OCI-LY7 (cell line): ENCODE measurements at regions not wholly inside any gene's neighbourhood (a gene's known extent, or its start where the extent isn't known, plus 50 kb on each side); places are given as distances from the start of the nearest gene placed in this dataset.

Experiments
- BruUV-seq: library from RNA; stranded (reverse); fragments of 400-500 nt; replicated peaks from 2 replicates; lab custom pipeline; 2021; lab: Mats Ljungman, UMichigan
- CTCF ChIA-PET: fragments of 300-600 bp; sonication (Branson Sonifier 250); formaldehyde crosslinking; loops from one replicate; lab custom pipeline; 2022; ENCODE audit warnings: antibody characterized with exemption; ENCODE audit not compliant: unreplicated experiment; lab: Charles Lee
- POLR2A ChIA-PET: fragments of 300-600 bp; sonication (Branson Sonifier 250); formaldehyde crosslinking; loops from one replicate; lab custom pipeline; 2022; ENCODE audit warnings: antibody characterized with exemption; lab: Charles Lee
- DNase-seq: peaks from one replicate; pipeline ENCODE4 v3.0.0-alpha.2; 2015; ENCODE audit warnings: low spot score
- H2AFZ ChIP-seq: fragments of 200-600 bp; sonication (generic), shearing (Covaris generic); 2 replicates; pipeline ENCODE4 v1.6.1; 2014; ENCODE audit warnings: mild to moderate bottlenecking, antibody characterized with exemption, low read length, moderate library complexity
- H3K27ac ChIP-seq: fragments of 200-600 bp; sonication (generic); 2 replicates; pipeline ENCODE4 v1.5.1; 2014; ENCODE audit warnings: mixed run types, low read depth, mild to moderate bottlenecking, moderate library complexity, low read length, inconsistent platforms; ENCODE audit not compliant: poor library complexity, severe bottlenecking
- H3K36me3 ChIP-seq: fragments of 200-600 bp; sonication (generic); 2 replicates; pipeline ENCODE4 v1.6.1; 2014; ENCODE audit warnings: mild to moderate bottlenecking, antibody characterized with exemption, low read length, moderate library complexity, mixed read lengths; ENCODE audit not compliant: insufficient read depth
- H3K4me1 ChIP-seq: fragments of 200-600 bp; sonication (generic); 2 replicates; pipeline ENCODE4 v1.5.1; 2014; ENCODE audit warnings: mild to moderate bottlenecking, low read length; ENCODE audit not compliant: insufficient read depth, poor library complexity, severe bottlenecking
- H3K4me2 ChIP-seq: fragments of 200-600 bp; sonication (generic); 2 replicates; pipeline ENCODE4 v1.6.1; 2014; ENCODE audit warnings: mild to moderate bottlenecking, low read length
- H3K4me3 ChIP-seq: fragments of 200-600 bp; sonication (generic); 2 replicates; pipeline ENCODE4 v1.5.1; 2014; ENCODE audit warnings: mild to moderate bottlenecking, low read depth, low read length; ENCODE audit not compliant: poor library complexity, severe bottlenecking
- H3K79me2 ChIP-seq: fragments of 200-600 bp; sonication (generic); 2 replicates; pipeline ENCODE4 v1.6.1; 2016; ENCODE audit warnings: low read depth, mild to moderate bottlenecking, low read length, moderate library complexity, mixed read lengths; ENCODE audit not compliant: insufficient read depth
- H3K9me2 ChIP-seq: fragments of 200-600 bp; sonication (generic); 2 replicates; pipeline ENCODE4 v1.6.1; 2016; ENCODE audit warnings: mild to moderate bottlenecking, low read length, mixed read lengths; ENCODE audit not compliant: insufficient read depth
- H3K9me3 ChIP-seq: fragments of 200-600 bp; sonication (generic); 2 replicates; pipeline ENCODE4 v1.6.1; 2014; ENCODE audit warnings: mild to moderate bottlenecking, mixed run types, low read length, mixed read lengths
- H4K20me1 ChIP-seq: fragments of 200-600 bp; sonication (generic); 2 replicates; pipeline ENCODE4 v1.6.1; 2014; ENCODE audit warnings: mild to moderate bottlenecking, antibody characterized with exemption, low read length, moderate library complexity, mixed read lengths; ENCODE audit not compliant: insufficient read depth
- CTCF ChIP-seq: fragments of 200-600 bp; sonication (generic); conservative IDR thresholded peaks from 2 replicates; pipeline ENCODE4 v1.5.1; 2014; ENCODE audit warnings: mild to moderate bottlenecking, antibody characterized with exemption, low read length, moderate library complexity, mixed read lengths
- EZH2phosphoT487 ChIP-seq: fragments of 200-600 bp; sonication (generic); IDR thresholded peaks from 2 replicates; pipeline ENCODE4 v1.6.1; 2018; ENCODE audit warnings: low read depth, borderline replicate concordance, mild to moderate bottlenecking, mixed run types, antibody characterized with exemption, low read length, moderate library complexity, mixed read lengths
- intact Hi-C: fragments of 100-400 bp; cut with micrococcal nuclease; formaldehyde crosslinking; loops from one replicate; pipeline ENCODE4 v1.10.0; 2022; ENCODE audit not compliant: unreplicated experiment

GRCh38 chr6:62446647-62447316 lies 160.8 kb upstream of the KHDRBS2 start:
- no TSS peak for BruUV-seq
- Histone ChIP-seq H3K9me2 (no peaks in the 10 kb centered on the region), H3K79me2 (no peaks in the 10 kb centered on the region), H2AFZ (no peak overlapping the region), H3K36me3 (no peaks in the 10 kb centered on the region), H3K4me2 (peak overlapping the region; percentile 1; the same call in 1 of the 2 replicates), H3K4me3 (no peak overlapping the region), H3K9me3 (no peaks in the 10 kb centered on the region), H3K27ac (no peak overlapping the region), H4K20me1 (no peaks in the 10 kb centered on the region), H3K4me1 (peaks cover 11% of the 10 kb centered on the region)
- intact Hi-C loops, result no loop called here
- TF ChIP-seq EZH2phosphoT487 (no peak), CTCF (no peak)
- no peak for DNase-seq
- CTCF ChIA-PET, result no interaction called here
- POLR2A ChIA-PET, result interaction anchor here (0.6 kb wide), 2 partner anchors 39 to 69 kb away, joined by 3 read pairs; no protein-coding TSS in a partner anchor

GRCh38 chr6:62445521-62445920 lies 159.5 kb upstream of the KHDRBS2 start:
- Histone ChIP-seq H3K79me2 (no peaks in the 10 kb centered on the region), H3K9me2 (no peaks in the 10 kb centered on the region), H3K36me3 (no peaks in the 10 kb centered on the region), H2AFZ (no peak overlapping the region), H3K4me2 (no peak overlapping the region), H3K4me3 (no peak overlapping the region), H3K27ac (no peak overlapping the region), H3K4me1 (peaks cover 11% of the 10 kb centered on the region), H3K9me3 (no peaks in the 10 kb centered on the region), H4K20me1 (no peaks in the 10 kb centered on the region)
- BruUV-seq, result no TSS peak
- no peak for DNase-seq
- intact Hi-C loops, result no loop called here
- ChIA-PET CTCF (no interaction called here), POLR2A (no interaction called here)
- TF ChIP-seq CTCF, result no peak
- no peak for TF ChIP-seq EZH2phosphoT487

GRCh38 chr6:62441182-62441581 lies 155.2 kb upstream of the KHDRBS2 start:
- H3K4me2 ChIP-seq, result no peak overlapping the region
- H3K4me3 ChIP-seq, result no peak overlapping the region
- POLR2A ChIA-PET, result no interaction called here
- no peaks in the 10 kb centered on the region for H3K4me1 ChIP-seq
- TF ChIP-seq EZH2phosphoT487 (no peak), CTCF (no peak)
- no peak overlapping the region for H3K27ac ChIP-seq
- peaks cover 4% of the 10 kb centered on the region; the same call in 1 of the 2 replicates for H3K9me2 ChIP-seq
- H3K79me2 ChIP-seq, result no peaks in the 10 kb centered on the region
- no peak overlapping the region for H2AFZ ChIP-seq
- H3K9me3 ChIP-seq, result no peaks in the 10 kb centered on the region
- no TSS peak for BruUV-seq
- CTCF ChIA-PET, result no interaction called here
- intact Hi-C loops, result no loop called here
- no peak for DNase-seq
- H4K20me1 ChIP-seq, result no peaks in the 10 kb centered on the region
- no peaks in the 10 kb centered on the region for H3K36me3 ChIP-seq
